Activated T-cell treated with anti-CD3 and anti-CD28 coated beads for 4 hours (primary cell): ENCODE measurements at regions not wholly inside any gene's neighbourhood (a gene's known extent, or its start where the extent isn't known, plus 50 kb on each side); places are given as distances from the start of the nearest gene placed in this dataset.

ENCODE experiments used
- DNase-seq: peaks from one replicate; pipeline ENCODE4 v3.0.0-alpha.2; 2020

DNA sequence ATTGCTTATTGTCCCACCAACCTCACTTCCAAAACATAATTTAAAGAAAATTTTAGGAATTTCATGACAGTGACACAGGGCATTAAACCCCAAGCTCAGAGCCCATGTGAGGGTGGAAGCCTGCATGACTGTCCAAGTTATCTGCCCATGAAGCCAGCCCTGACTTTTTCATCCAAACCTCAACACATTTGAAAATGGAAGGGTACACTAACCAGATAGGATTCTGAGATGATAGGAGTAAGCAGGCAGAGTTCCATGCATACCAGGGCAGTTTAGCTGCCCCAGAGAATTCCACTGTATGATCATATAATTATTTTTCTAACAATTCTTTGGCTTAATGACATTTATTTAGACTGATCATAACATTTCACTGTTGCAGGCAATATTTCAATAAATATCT, 986.0 kb downstream of the TTLL7 start:
- DNase-seq = no peak

- DNase-seq = no peak
These were observed 987.7 kb downstream of the TTLL7 start for GRCh38 chr1:83011265-83011664.

DNA sequence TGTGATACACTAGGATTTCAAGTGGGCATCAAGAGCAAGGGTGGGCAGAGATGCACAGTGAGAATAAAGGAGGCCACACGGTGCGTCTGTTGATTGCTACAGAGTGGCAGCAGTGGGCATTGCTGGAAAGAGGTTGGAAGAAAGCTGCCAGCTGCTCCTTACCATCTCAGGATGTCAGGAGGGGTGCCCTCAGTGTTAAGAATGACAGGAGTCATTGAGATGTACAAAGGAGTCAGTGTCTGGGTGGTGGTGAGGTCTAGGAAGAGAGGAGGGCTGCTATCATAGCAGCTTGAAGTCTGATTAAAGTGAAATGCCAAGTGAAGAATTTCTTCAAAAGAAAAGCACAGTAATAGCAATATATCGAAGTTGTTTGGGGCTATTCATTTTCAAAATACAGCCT, 992.7 kb downstream of the TTLL7 start:
- DNase-seq = no peak

DNA sequence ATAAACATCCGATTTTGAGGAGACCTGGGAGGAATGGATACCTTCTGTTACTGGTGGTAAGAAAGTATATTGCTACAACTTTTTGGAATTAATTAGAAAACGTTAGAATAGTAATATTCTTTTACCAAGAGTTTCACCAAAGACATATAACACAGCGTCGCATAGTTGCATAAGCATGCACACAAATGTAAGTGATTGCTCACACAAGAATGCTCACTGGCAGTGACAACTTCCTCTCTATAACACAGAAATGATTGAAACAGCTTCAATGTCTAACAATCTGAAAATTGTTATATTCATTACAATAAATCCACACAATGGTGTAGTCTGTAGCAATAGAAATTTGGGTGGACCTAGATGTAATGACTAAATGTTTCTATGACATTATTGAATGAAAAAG, 998.6 kb downstream of the TTLL7 start:
- no peak for DNase-seq

- no peak for DNase-seq
These were observed 1003.0 kb downstream of the TTLL7 start for GRCh38 chr1:82995951-82996350.

- DNase-seq = no peak
These were observed 1004.2 kb downstream of the TTLL7 start for GRCh38 chr1:82994616-82995263.

DNA sequence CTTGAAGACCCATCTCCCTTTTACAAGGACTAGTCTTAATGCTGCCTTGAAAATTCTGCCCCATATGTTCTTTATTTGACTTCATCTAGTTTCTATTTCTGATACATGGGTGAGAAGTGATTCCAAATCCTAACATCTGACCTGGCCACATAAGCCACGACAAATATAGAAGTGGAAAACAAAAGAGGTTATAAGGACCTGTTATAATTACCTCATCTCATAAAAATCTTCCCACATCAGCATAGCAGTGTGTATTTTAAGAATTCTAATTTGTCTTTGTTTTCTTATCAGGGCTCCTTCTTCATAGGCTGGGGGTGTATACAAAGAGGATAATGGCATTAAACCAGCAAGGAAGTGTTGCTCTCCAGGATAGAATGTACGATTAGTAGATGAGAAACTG, 1007.4 kb downstream of the TTLL7 start:
- DNase-seq = no peak

DNA sequence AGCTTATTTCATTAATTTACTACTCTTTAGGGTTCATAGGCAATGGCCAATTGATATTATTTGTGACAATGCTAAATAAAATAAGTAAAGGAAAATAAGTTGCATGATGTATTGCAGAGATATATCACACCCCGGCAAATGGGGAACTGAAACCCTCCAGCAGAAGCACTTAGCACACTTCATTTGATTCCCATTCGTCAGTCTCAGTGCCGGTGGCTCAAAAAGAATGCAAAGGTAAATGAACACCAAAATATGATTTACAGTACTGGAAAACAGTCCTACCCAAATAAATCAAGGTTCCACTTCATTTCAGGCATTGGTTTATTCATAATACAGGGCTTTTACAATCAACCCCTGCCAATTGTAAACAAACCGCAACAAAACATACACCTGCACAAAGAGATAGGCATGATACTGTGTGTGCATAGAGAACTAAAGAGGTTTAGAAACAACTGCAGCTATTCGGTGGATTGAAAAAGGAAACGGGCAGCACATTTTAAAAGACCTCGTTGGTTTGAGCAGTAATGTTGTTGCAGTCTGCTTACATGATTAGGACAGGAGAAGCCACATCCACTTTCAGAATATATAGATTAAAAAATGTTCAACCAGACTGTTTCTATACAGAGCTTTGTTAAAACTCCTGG, 1019.2 kb downstream of the TTLL7 start:
- no peak for DNase-seq

- DNase-seq = no peak
These were observed 1020.2 kb downstream of the TTLL7 start for GRCh38 chr1:82978461-82979324.

DNA sequence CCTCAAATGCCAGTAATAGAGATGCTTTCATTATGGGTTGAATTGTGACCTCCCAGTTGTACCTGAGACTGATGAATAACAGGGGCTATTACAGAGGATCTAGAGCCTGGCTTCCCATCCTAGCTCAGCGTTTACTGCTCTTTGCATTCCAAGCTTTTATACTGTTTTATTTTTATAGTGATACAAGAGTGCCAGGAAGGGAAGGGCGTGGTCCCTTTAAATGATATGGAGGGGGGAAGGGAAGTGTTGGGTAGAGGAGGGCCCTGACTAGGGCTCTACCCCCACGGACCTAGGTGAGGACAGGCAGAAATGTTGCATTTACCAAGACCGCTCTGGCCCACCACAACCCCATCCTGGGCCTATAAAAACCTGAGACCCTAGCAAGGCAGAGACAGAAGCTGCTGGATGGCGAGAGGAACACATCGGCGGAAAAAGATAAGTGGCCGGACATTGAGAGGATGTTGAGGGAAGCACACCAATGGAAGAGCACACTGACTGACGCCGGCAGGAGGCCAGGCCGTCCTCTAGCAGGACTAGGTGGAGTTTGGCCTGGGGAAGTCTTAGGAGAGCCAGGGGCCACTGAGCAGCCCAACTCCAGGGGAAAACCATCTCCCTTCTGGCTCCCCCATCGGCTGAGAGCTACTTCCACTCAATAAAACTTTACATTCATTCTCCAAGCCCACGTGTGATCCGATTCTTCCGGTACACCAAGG, 1025.9 kb downstream of the TTLL7 start:
- no peak for DNase-seq

- no peak for DNase-seq
These were observed 1029.6 kb downstream of the TTLL7 start for GRCh38 chr1:82969340-82969739.

GRCh38 chr1:82962658-82963057, 1036.3 kb downstream of the TTLL7 start:
- no peak for DNase-seq

GRCh38 chr1:82950606-82951200, 1048.2 kb downstream of the TTLL7 start:
- no peak for DNase-seq

GRCh38 chr1:82948386-82948785, 1050.5 kb downstream of the TTLL7 start:
- no peak for DNase-seq

GRCh38 chr1:82947278-82947677, 1051.7 kb downstream of the TTLL7 start:
- DNase-seq = no peak

- no peak for DNase-seq
These were observed 1052.8 kb downstream of the TTLL7 start for GRCh38 chr1:82946096-82946605.

- DNase-seq = no peak
These were observed 1054.1 kb downstream of the TTLL7 start for GRCh38 chr1:82944822-82945221.

DNA sequence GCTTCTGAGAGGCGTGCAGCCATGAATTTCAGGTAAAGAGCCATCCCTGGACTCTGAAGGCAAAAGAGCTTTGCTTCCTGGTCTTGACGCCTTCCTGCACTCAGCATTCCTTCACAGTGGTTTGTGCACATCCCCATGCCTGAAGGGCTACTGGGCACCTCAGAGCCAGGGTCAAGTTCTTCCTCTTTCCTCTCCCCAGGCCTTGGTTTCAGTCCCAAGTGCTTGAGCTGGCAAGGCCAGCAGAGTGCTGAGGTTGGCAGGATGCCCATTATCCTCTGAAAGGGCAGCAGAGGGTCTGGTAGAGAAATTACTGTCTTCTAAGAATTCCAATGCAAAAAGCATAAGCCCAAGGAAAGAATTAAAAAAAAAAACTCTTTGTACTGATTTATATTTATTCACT, 1064.9 kb downstream of the TTLL7 start:
- DNase-seq = no peak

- no peak for DNase-seq
These were observed 1066.2 kb downstream of the TTLL7 start for GRCh38 chr1:82932727-82933126.

GRCh38 chr1:82932207-82932606, 1066.7 kb downstream of the TTLL7 start:
- no peak for DNase-seq

DNA sequence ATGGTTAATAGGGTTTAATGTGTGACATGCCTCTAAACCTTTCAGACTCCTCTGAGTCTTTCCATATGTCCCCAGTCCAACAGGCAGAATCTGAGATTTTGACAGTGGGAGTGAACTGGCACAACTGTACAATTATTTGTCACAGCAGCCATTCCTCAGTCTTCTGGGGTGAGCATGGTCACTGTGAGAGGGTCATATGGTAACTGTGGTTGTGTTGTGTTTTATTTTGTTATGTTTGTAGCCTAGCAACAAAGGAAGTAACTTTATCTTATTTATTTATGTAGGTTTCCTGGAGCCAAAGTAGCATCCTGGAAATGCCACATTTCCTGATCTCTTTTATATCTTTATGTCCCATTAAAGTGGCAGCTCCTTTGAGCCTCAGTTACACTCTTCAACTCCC, 1067.9 kb downstream of the TTLL7 start:
- no peak for DNase-seq

GRCh38 chr1:82927753-82928152, 1071.2 kb downstream of the TTLL7 start:
- DNase-seq = no peak

- no peak for DNase-seq
These were observed 1074.3 kb downstream of the TTLL7 start for GRCh38 chr1:82924666-82925065.
